ENCODE measurements at regions not wholly inside any gene's neighbourhood (a gene's known extent, or its start where the extent isn't known, plus 50 kb on each side); places are given as distances from the start of the nearest gene placed in this dataset.

DNA sequence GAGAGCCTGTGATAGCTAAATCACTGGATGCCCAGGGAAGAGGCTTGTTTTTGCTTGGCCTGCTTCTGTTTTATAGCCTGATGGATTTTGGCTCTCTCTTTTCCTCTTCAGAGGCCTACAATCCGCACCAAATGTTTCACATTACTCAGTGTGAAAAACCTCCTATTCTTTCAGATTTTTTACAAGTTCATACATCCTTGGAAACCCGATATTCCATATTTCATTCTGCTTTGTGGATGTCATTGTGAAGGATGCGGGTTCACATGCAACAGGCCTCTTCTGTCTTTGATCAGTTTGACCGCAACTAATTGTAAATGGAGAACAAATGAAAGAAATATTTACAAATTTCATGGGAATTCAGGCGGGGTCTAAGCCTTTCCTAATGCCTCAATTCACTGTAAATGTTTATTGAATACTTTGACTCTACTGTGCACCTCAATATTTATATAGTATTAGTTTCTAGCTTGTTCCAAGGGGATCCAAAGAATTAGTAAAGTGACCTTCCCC lies 269.9 kb downstream of the DMRT2 start:
- TF ChIP-seq YY1 (IDR thresholded peaks at IDR 0.05; ENCODE audit: insufficient read depth, insufficient read length) (no peak), ZNF274 (IDR thresholded peaks at IDR 0.05; ENCODE audit: low read depth, low read length) (no peak), SUZ12 (IDR thresholded peaks at IDR 0.05; ENCODE audit: extremely low read depth, insufficient read depth, insufficient read length) (no peak)

Measured in NT2/D1 (cell line).